ENCODE measurements at regions not wholly inside any gene's neighbourhood (a gene's known extent, or its start where the extent isn't known, plus 50 kb on each side); places are given as distances from the start of the nearest gene placed in this dataset.
"Not testable (repeated sequence)": the region's sequence is repeated elsewhere in the genome, so short reads cannot be mapped to it uniquely, and the experiment has no call there.

DNA sequence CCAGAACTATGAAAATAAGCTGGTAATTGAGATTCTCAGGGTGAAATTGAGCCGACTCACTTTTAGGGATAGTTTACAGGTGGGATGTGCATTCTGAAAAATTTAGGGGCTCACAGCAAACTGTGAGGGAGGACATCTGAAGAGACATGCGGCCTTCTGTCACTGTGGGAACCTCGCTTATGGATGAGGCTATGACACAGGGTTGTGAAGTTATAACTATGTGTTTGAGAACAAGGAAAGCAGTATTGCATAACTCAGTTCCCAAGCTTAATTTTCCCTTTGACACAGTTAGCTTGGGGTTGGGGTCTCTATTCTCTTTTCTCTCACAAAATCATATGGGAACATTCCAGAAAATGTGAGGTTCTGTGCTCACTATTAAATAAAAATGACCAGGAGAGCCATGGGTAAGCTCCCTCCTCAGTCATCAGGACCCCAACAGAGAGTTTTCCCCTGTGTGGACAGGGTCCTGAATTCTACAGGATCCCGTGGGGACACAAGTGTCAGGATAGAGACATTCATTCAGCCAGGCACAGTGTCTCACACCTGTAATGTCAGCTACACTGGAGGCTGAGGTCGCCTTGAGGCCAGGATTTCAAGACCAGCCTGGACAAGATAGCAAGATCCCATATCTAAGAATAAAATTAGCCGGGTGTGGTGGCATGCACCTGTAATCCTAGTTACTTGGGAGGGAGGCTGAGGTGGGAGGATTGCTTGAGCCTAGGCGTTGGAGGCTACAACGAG is 1507.7 kb upstream of the TPTE start:
- TF ChIP-seq, protein P1, sequence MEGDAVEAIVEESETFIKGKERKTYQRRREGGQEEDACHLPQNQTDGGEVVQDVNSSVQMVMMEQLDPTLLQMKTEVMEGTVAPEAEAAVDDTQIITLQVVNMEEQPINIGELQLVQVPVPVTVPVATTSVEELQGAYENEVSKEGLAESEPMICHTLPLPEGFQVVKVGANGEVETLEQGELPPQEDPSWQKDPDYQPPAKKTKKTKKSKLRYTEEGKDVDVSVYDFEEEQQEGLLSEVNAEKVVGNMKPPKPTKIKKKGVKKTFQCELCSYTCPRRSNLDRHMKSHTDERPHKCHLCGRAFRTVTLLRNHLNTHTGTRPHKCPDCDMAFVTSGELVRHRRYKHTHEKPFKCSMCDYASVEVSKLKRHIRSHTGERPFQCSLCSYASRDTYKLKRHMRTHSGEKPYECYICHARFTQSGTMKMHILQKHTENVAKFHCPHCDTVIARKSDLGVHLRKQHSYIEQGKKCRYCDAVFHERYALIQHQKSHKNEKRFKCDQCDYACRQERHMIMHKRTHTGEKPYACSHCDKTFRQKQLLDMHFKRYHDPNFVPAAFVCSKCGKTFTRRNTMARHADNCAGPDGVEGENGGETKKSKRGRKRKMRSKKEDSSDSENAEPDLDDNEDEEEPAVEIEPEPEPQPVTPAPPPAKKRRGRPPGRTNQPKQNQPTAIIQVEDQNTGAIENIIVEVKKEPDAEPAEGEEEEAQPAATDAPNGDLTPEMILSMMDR (IDR thresholded peaks at IDR 0.05; ENCODE audit: low read depth, low read length, missing input control): not testable (repeated sequence)
- TF ChIP-seq SP1 (IDR thresholded peaks at IDR 0.05): not testable (repeated sequence)
